ENCODE measurements at regions not wholly inside any gene's neighbourhood (a gene's known extent, or its start where the extent isn't known, plus 50 kb on each side); places are given as distances from the start of the nearest gene placed in this dataset.
"Not testable (repeated sequence)": the region's sequence is repeated elsewhere in the genome, so short reads cannot be mapped to it uniquely, and the experiment has no call there.

GRCh38 chr6:168193816-168194721 lies 115.1 kb upstream of the FRMD1 start:
- no peak for DNase-seq (ENCODE audit: low read depth)

- DNase-seq (ENCODE audit: low read depth) = no peak
Observed at GRCh38 chr6:168192901-168193815, 114.1 kb upstream of the FRMD1 start.

GRCh38 chr6:168192195-168192900 lies 113.3 kb upstream of the FRMD1 start:
- DNase-seq (ENCODE audit: low read depth) = no peak

GRCh38 chr6:168190646-168191443 lies 111.8 kb upstream of the FRMD1 start:
- no peak for DNase-seq (ENCODE audit: low read depth)

GRCh38 chr6:168190014-168190405 lies 111.0 kb upstream of the FRMD1 start:
- DNase-seq (ENCODE audit: low read depth) = no peak

GRCh38 chr6:168189200-168190013 lies 110.4 kb upstream of the FRMD1 start:
- no peak for DNase-seq (ENCODE audit: low read depth)

GRCh38 chr6:168188369-168189199 lies 109.6 kb upstream of the FRMD1 start:
- no peak for DNase-seq (ENCODE audit: low read depth)

- DNase-seq (ENCODE audit: low read depth) = no peak
Observed at GRCh38 chr6:168186438-168186837, 107.4 kb upstream of the FRMD1 start.

GRCh38 chr6:168186018-168186417 lies 107.0 kb upstream of the FRMD1 start:
- DNase-seq (ENCODE audit: low read depth) = not testable (repeated sequence)

GRCh38 chr6:168184701-168185100 lies 105.7 kb upstream of the FRMD1 start:
- no peak for DNase-seq (ENCODE audit: low read depth)

GRCh38 chr6:168183613-168183970 lies 104.6 kb upstream of the FRMD1 start:
- no peak for DNase-seq (ENCODE audit: low read depth)

GRCh38 chr6:168182908-168183612 lies 104.0 kb upstream of the FRMD1 start:
- DNase-seq (ENCODE audit: low read depth) = no peak

GRCh38 chr6:168182366-168182765 lies 103.4 kb upstream of the FRMD1 start:
- no peak for DNase-seq (ENCODE audit: low read depth)

- DNase-seq (ENCODE audit: low read depth) = no peak
Observed at GRCh38 chr6:168181876-168182275, 102.9 kb upstream of the FRMD1 start.

GRCh38 chr6:168181316-168181715 lies 102.3 kb upstream of the FRMD1 start:
- DNase-seq (ENCODE audit: low read depth) = no peak

- DNase-seq (ENCODE audit: low read depth) = no peak
Observed at GRCh38 chr6:168180548-168181011, 101.6 kb upstream of the FRMD1 start.

- no peak for DNase-seq (ENCODE audit: low read depth)
Observed at GRCh38 chr6:168179702-168180382, 100.8 kb upstream of the FRMD1 start.

GRCh38 chr6:168179133-168179532 lies 100.1 kb upstream of the FRMD1 start:
- DNase-seq (ENCODE audit: low read depth) = no peak

Data from myocyte (in vitro differentiated cells).